H9 (cell line): ENCODE measurements at regions not wholly inside any gene's neighbourhood (a gene's known extent, or its start where the extent isn't known, plus 50 kb on each side); places are given as distances from the start of the nearest gene placed in this dataset.
A peak's percentile ranks its signal among the peaks of the same experiment; 100 is the strongest.

ENCODE experiments used
- DNase-seq: peaks from one replicate; pipeline ENCODE4 v3.0.0-alpha.2; 2017
- H2AFZ ChIP-seq: one replicate; pipeline ENCODE4 v1.6.1; 2013; ENCODE audit warnings: mild to moderate bottlenecking, low read length, control low read depth, moderate library complexity
- H2AK5ac ChIP-seq: 2 replicates; pipeline ENCODE4 v1.6.1; 2013; ENCODE audit warnings: low read length, control low read depth, mixed read lengths; ENCODE audit not compliant: insufficient read length
- H2BK120ac ChIP-seq: one replicate; pipeline ENCODE4 v1.6.1; 2013; ENCODE audit warnings: low read depth, mild to moderate bottlenecking, low read length, control low read depth, inconsistent platforms; ENCODE audit not compliant: poor library complexity, severe bottlenecking
- H2BK12ac ChIP-seq: 2 replicates; pipeline ENCODE4 v1.6.1; 2013; ENCODE audit warnings: low read length, control low read depth, mixed read lengths, low read depth; ENCODE audit not compliant: insufficient read length
- H2BK15ac ChIP-seq: 2 replicates; pipeline ENCODE4 v1.6.1; 2013; ENCODE audit warnings: low read depth, low read length, control low read depth
- H2BK20ac ChIP-seq: one replicate; pipeline ENCODE4 v1.6.1; 2013; ENCODE audit warnings: low read depth, mild to moderate bottlenecking, low read length, control low read depth, inconsistent platforms; ENCODE audit not compliant: poor library complexity, severe bottlenecking
- H2BK5ac ChIP-seq: 2 replicates; pipeline ENCODE4 v1.6.1; 2013; ENCODE audit warnings: low read length, control low read depth, mixed read lengths; ENCODE audit not compliant: insufficient read length
- H3K14ac ChIP-seq: 2 replicates; pipeline ENCODE4 v1.6.1; 2013; ENCODE audit warnings: low read length, control low read depth; ENCODE audit not compliant: insufficient read depth
- H3K18ac ChIP-seq: 2 replicates; pipeline ENCODE4 v1.6.1; 2013; ENCODE audit warnings: low read depth, mild to moderate bottlenecking, mixed read lengths, low read length, control low read depth; ENCODE audit not compliant: insufficient read length
- H3K23ac ChIP-seq: 2 replicates; pipeline ENCODE4 v1.6.1; 2013; ENCODE audit warnings: low read length, control low read depth, mixed read lengths, low read depth; ENCODE audit not compliant: insufficient read length
- H3K23me2 ChIP-seq: 2 replicates; pipeline ENCODE4 v1.6.1; 2013; ENCODE audit warnings: low read depth, mild to moderate bottlenecking, mixed read lengths, low read length, control low read depth; ENCODE audit not compliant: insufficient read length, poor library complexity, severe bottlenecking
- H3K27ac ChIP-seq: 2 replicates; pipeline ENCODE4 v1.5.1; 2013; ENCODE audit warnings: low read length, control low read depth, mixed read lengths, low read depth; ENCODE audit not compliant: insufficient read length
- H3K27me3 ChIP-seq: 2 replicates; pipeline ENCODE4 v1.6.1; 2013; ENCODE audit warnings: low read length, control low read depth, inconsistent platforms; ENCODE audit not compliant: insufficient read depth
- H3K4ac ChIP-seq: 2 replicates; pipeline ENCODE4 v1.6.1; 2013; ENCODE audit warnings: low read depth, mild to moderate bottlenecking, control low read depth, inconsistent platforms, low read length, moderate library complexity
- H3K4me1 ChIP-seq: 2 replicates; pipeline ENCODE4 v1.6.1; 2013; ENCODE audit warnings: low read length, control low read depth, inconsistent platforms; ENCODE audit not compliant: insufficient read depth
- H3K4me2 ChIP-seq: 2 replicates; pipeline ENCODE4 v1.6.1; 2013; ENCODE audit warnings: low read length, control low read depth, mixed read lengths; ENCODE audit not compliant: insufficient read length, insufficient read depth
- H3K56ac ChIP-seq: 2 replicates; pipeline ENCODE4 v1.6.1; 2013; ENCODE audit warnings: low read depth, mild to moderate bottlenecking, mixed read lengths, low read length, control low read depth; ENCODE audit not compliant: insufficient read length
- H3K79me1 ChIP-seq: 2 replicates; pipeline ENCODE4 v1.6.1; 2013; ENCODE audit warnings: low read depth, mild to moderate bottlenecking, moderate library complexity, low read length, control low read depth, inconsistent platforms; ENCODE audit not compliant: insufficient read depth, poor library complexity, severe bottlenecking
- H3K79me2 ChIP-seq: 2 replicates; pipeline ENCODE4 v1.6.1; 2013; ENCODE audit warnings: low read length, control low read depth, inconsistent platforms; ENCODE audit not compliant: insufficient read depth
- H3K9ac ChIP-seq: 2 replicates; pipeline ENCODE4 v1.6.1; 2013; ENCODE audit warnings: low read length, control low read depth, mixed read lengths; ENCODE audit not compliant: insufficient read length; ENCODE audit errors: extremely low read depth
- H3K9me3 ChIP-seq: one replicate; pipeline ENCODE4 v1.6.1; 2013; ENCODE audit warnings: low read depth, low read length, inconsistent platforms; ENCODE audit not compliant: control insufficient read depth
- H3T11ph ChIP-seq: one replicate; pipeline ENCODE4 v1.6.1; 2013; ENCODE audit warnings: mild to moderate bottlenecking, low read length, control low read depth, inconsistent platforms
- H4K20me1 ChIP-seq: one replicate; pipeline ENCODE4 v1.6.1; 2013; ENCODE audit not compliant: control insufficient read depth, insufficient read length, insufficient read depth
- H4K5ac ChIP-seq: 2 replicates; pipeline ENCODE4 v1.6.1; 2013; ENCODE audit warnings: low read depth, mild to moderate bottlenecking, mixed read lengths, low read length, control low read depth; ENCODE audit not compliant: insufficient read length
- H4K8ac ChIP-seq: replicated peaks from 2 replicates; pipeline ENCODE4 v1.6.1; 2013; ENCODE audit warnings: low read length, control low read depth, mixed read lengths, low read depth; ENCODE audit not compliant: insufficient read length
- H4K91ac ChIP-seq: 2 replicates; pipeline ENCODE4 v1.6.1; 2013; ENCODE audit warnings: low read depth, mild to moderate bottlenecking, moderate library complexity, mixed read lengths, low read length, control low read depth; ENCODE audit not compliant: insufficient read length
- H3K27ac Mint-ChIP-seq, 3 experiments: 2 replicates in 2 of 3; 3 replicates in 1 of 3; pipeline ENCODE4 v1.8.0; 2020 to 2021; ENCODE audit warnings: mixed read lengths in 3 of 3, mild to moderate bottlenecking in 1 of 3, moderate library complexity in 1 of 3
- H3K27me3 Mint-ChIP-seq: 2 replicates; pipeline ENCODE4 v1.8.0; 2021; ENCODE audit warnings: low read depth, mild to moderate bottlenecking, moderate library complexity, mixed read lengths
- H3K36me3 Mint-ChIP-seq, 3 experiments: 2 replicates in 2 of 3; 3 replicates in 1 of 3; pipeline ENCODE4 v1.8.0; 2020 to 2021; ENCODE audit warnings: low read depth in 3 of 3, mixed read lengths in 3 of 3; ENCODE audit not compliant: insufficient read depth in 1 of 3
- H3K4me1 Mint-ChIP-seq, 2 experiments: 2 replicates each; pipeline ENCODE4 v1.8.0; 2020; ENCODE audit warnings: mixed read lengths in 2 of 2
- H3K4me3 Mint-ChIP-seq, 2 experiments: 2 replicates in 1 of 2; 3 replicates in 1 of 2; pipeline ENCODE4 v1.8.0; 2020 to 2021; ENCODE audit warnings: mild to moderate bottlenecking in 2 of 2, mixed read lengths in 2 of 2, moderate library complexity in 1 of 2
- H3K9me3 Mint-ChIP-seq, 2 experiments: 2 replicates in 1 of 2; 3 replicates in 1 of 2; pipeline ENCODE4 v1.8.0; 2020; ENCODE audit warnings: mild to moderate bottlenecking in 2 of 2, mixed read lengths in 2 of 2, moderate library complexity in 1 of 2
- CTCF ChIP-seq: fragments of 200-600 bp; sonication (generic); conservative IDR thresholded peaks from 3 replicates; pipeline ENCODE4 v1.8.0; 2021; ENCODE audit warnings: antibody characterized with exemption, mild to moderate bottlenecking
- WGBS: extraction: QIAGEN DNeasy Blood & Tissue Kit; methylation state at CpG from one replicate; pipeline ENCODE4 v1.1.7; 2013; ENCODE audit warnings: missing lambda C conversion rate, low lambda C conversion rate, mixed read lengths; ENCODE audit not compliant: insufficient read length; ENCODE audit errors: extremely low coverage; 5-methylcytosine and 5-hydroxymethylcytosine counted together

- Histone ChIP-seq H3K9me3 (no peaks in the 10 kb centered on the region), H3K79me1 (no peaks in the 10 kb centered on the region), H4K20me1 (no peaks in the 10 kb centered on the region), H2AFZ (no peak overlapping the region), H3T11ph (no peak overlapping the region), H2BK5ac (no peak overlapping the region), H3K56ac (no peak overlapping the region), H3K79me2 (no peaks in the 10 kb centered on the region), H2BK15ac (no peak overlapping the region), H3K9ac (no peak overlapping the region), H3K4ac (no peak overlapping the region), H4K8ac (no peak overlapping the region), H4K91ac (no peak overlapping the region), H2BK20ac (no peak overlapping the region), H3K27ac (no peak overlapping the region), H3K4me2 (no peak overlapping the region), H3K4me1 (no peaks in the 10 kb centered on the region), H3K14ac (no peak overlapping the region), H3K27me3 (no peaks in the 10 kb centered on the region), H3K23me2 (no peaks in the 10 kb centered on the region), H2BK120ac (no peak overlapping the region), H2AK5ac (no peak overlapping the region), H3K18ac (no peak overlapping the region), H3K23ac (no peak overlapping the region), H2BK12ac (no peak overlapping the region), H4K5ac (no peak overlapping the region)
- no peak for TF ChIP-seq CTCF
- H3K27me3 Mint-ChIP-seq: no peaks in the 10 kb centered on the region
- no CpG with 5 or more reads among the region's 1 CpG for WGBS
- H3K27ac Mint-ChIP-seq: 0 out of 7 replicates have a peak overlapping the region, but pooled peaks of 1 of the 3 experiments have one; percentile 22
- DNase-seq: no peak
- H3K4me3 Mint-ChIP-seq: no peak overlapping the region
- H3K36me3 Mint-ChIP-seq: peaks cover 0 to 10% (median 0%) of the 10 kb centered on the region in 3 experiments; a peak in 4 of 7 replicates
- H3K4me1 Mint-ChIP-seq: peaks cover 30 to 33% of the 10 kb centered on the region in 2 experiments
- H3K9me3 Mint-ChIP-seq: no peaks in the 10 kb centered on the region; a peak in 1 of 5 replicates
Measured at GRCh38 chr3:124439603-124440002, 290.6 kb upstream of the UMPS start.
